ENCODE measurements at regions not wholly inside any gene's neighbourhood (a gene's known extent, or its start where the extent isn't known, plus 50 kb on each side); places are given as distances from the start of the nearest gene placed in this dataset.

GRCh38 chr11:38278457-38279141, 1680.6 kb upstream of the RAG2 start (continued):
- no peak for TF ChIP-seq ZFP37 (CRISPR knock-in tag; IDR thresholded peaks at IDR 0.05; ENCODE audit: borderline replicate concordance)
- TF ChIP-seq THRA (CRISPR knock-in tag; IDR thresholded peaks at IDR 0.05; ENCODE audit: borderline replicate concordance): no peak
- no peak for TF ChIP-seq ZSCAN12 (CRISPR knock-in tag; IDR thresholded peaks at IDR 0.05)
- no peak for TF ChIP-seq RBFOX2 (IDR thresholded peaks at IDR 0.05; ENCODE audit: low read depth, low read length)
- no peak for TF ChIP-seq ZNF839 (CRISPR knock-in tag; IDR thresholded peaks at IDR 0.05; ENCODE audit: borderline replicate concordance)
- TF ChIP-seq BHLHE40 (IDR thresholded peaks at IDR 0.05; ENCODE audit: low read length): no peak
- no peak for TF ChIP-seq HNRNPL (IDR thresholded peaks at IDR 0.05; ENCODE audit: low read depth, low read length)
- no peak for TF ChIP-seq REST (IDR thresholded peaks at IDR 0.05; ENCODE audit: borderline replicate concordance in 1 of 2, low read depth in 1 of 2, low read length in 2 of 2)
- no peak for TF ChIP-seq ZNF432 (CRISPR knock-in tag; IDR thresholded peaks at IDR 0.05; ENCODE audit: borderline replicate concordance)
- no peak for TF ChIP-seq TFAP4 (IDR thresholded peaks at IDR 0.05; ENCODE audit: borderline replicate concordance, low read depth)
- no peak for TF ChIP-seq NBN (conservative IDR thresholded peaks at IDR 0.05)
- TF ChIP-seq ATF4 (CRISPR knock-in tag; IDR thresholded peaks at IDR 0.05): no peak
- TF ChIP-seq YY1 (IDR thresholded peaks at IDR 0.05; ENCODE audit: insufficient read depth, insufficient replicate concordance, low read depth, low read length): no peak

Measured in HepG2 (cell line).